A549 (cell line): ENCODE measurements at regions not wholly inside any gene's neighbourhood (a gene's known extent, or its start where the extent isn't known, plus 50 kb on each side); places are given as distances from the start of the nearest gene placed in this dataset.

Experiments
- ATAC-seq, 2 experiments: fragments of 200-7000 bp in 1 of 2; fragments of >200 bp in 1 of 2; cut with Nextera tagmentation in 1 of 2; cut with Tn5 transposase in 1 of 2; 3 replicates each; pipeline versions ENCODE4 v1.8.0 to v1.9.1; 2018 to 2020; ENCODE audit warnings: mild to moderate bottlenecking in 1 of 2, moderate library complexity in 1 of 2
- CTCF ChIA-PET: fragments of 300-600 bp; sonication (Branson Sonifier 250); formaldehyde crosslinking; extraction: SDS; loops from one replicate; lab custom pipeline; 2021; ENCODE audit warnings: antibody characterized with exemption, inconsistent platforms; lab: Yijun Ruan, JAX
- POLR2A ChIA-PET: fragments of 350-600 bp; formaldehyde crosslinking; extraction: SDS; loops from one replicate; lab custom pipeline; 2021; ENCODE audit warnings: antibody characterized with exemption, inconsistent platforms; lab: Yijun Ruan, JAX
- DNase-seq, 2 experiments: peaks; one replicate each; pipeline versions ENCODE4 v3.0.0 to v3.0.0-alpha.2; 2011 to 2016; ENCODE audit warnings: low read depth in 1 of 2, low spot score in 1 of 2
- FAIRE-seq: peaks from 2 replicates; lab custom pipeline; 2011; peaks lifted over from hg19 to GRCh38; lab: Jason Lieb, UNC
- H3K27ac ChIP-seq, 2 experiments: fragments of >200 bp; sonication (Bioruptor Twin); formaldehyde crosslinking; 3 replicates each; pipeline ENCODE4 v1.5.1; 2016 to 2017
- H3K4me1 ChIP-seq: fragments of >200 bp; sonication (Bioruptor Twin); formaldehyde crosslinking; 3 replicates; pipeline ENCODE4 v1.6.1; 2016
- H3K4me2 ChIP-seq: fragments of >200 bp; sonication (Bioruptor Twin); formaldehyde crosslinking; 3 replicates; pipeline ENCODE4 v1.6.1; 2016
- H3K4me3 ChIP-seq: fragments of >200 bp; sonication (Bioruptor Twin); formaldehyde crosslinking; 3 replicates; pipeline ENCODE4 v1.5.1; 2016
- H3K9me3 ChIP-seq: fragments of >200 bp; sonication (Bioruptor Twin); formaldehyde crosslinking; 3 replicates; pipeline ENCODE4 v1.6.1; 2016
- CEBPB ChIP-seq, 2 experiments: fragments of >200 bp in 1 of 2; sonication (Bioruptor Twin) in 1 of 2; formaldehyde crosslinking in 1 of 2; IDR thresholded peaks; 2 replicates each; pipeline ENCODE4 v1.6.1; 2012 to 2016
- CHD2 ChIP-seq: fragments of 150-350 bp; IDR thresholded peaks from 2 replicates; pipeline ENCODE4 v1.6.1; 2014; ENCODE audit warnings: low read length; ENCODE audit not compliant: partially characterized antibody
- CHD4 ChIP-seq: fragments of 200-600 bp; sonication (generic); IDR thresholded peaks from 2 replicates; pipeline ENCODE4 v1.6.1; 2016; ENCODE audit warnings: antibody characterized with exemption, mild to moderate bottlenecking, borderline replicate concordance
- ESRRA ChIP-seq: fragments of 150-350 bp; IDR thresholded peaks from 2 replicates; pipeline ENCODE4 v1.6.1; 2014; ENCODE audit warnings: mild to moderate bottlenecking, low read length, borderline replicate concordance
- FOSB ChIP-seq: fragments of 250-450 bp; sonication (Bioruptor Pico); IDR thresholded peaks from 2 replicates; pipeline ENCODE4 v1.5.0; 2020; ENCODE audit warnings: mild to moderate bottlenecking, moderate library complexity
- FOSL2 ChIP-seq, 2 experiments: fragments of 450-650 bp in 1 of 2; fragments of >200 bp in 1 of 2; sonication (Bioruptor Twin) in 1 of 2; formaldehyde crosslinking; IDR thresholded peaks; 2 replicates each; pipeline versions ENCODE4 v1.5.0 to v1.6.1; 2016 to 2020; ENCODE audit warnings: mild to moderate bottlenecking in 1 of 2, moderate library complexity in 1 of 2
- HDAC2 ChIP-seq: fragments of 200-600 bp; sonication (generic); IDR thresholded peaks from 2 replicates; pipeline ENCODE4 v1.6.1; 2016
- HEYL ChIP-seq: fragments of 250-450 bp; sonication (Bioruptor Pico); IDR thresholded peaks from 2 replicates; pipeline ENCODE4 v1.8.0; 2021; ENCODE audit warnings: mild to moderate bottlenecking, moderate library complexity
- HOXB13 ChIP-seq: fragments of 250-450 bp; sonication (Bioruptor Pico); IDR thresholded peaks from 2 replicates; pipeline ENCODE4 v1.5.0; 2020; ENCODE audit warnings: low read depth, mild to moderate bottlenecking, moderate library complexity
- KDM5A ChIP-seq: fragments of 200-600 bp; sonication (generic); IDR thresholded peaks from 2 replicates; pipeline ENCODE4 v1.6.1; 2016; ENCODE audit warnings: antibody characterized with exemption, mild to moderate bottlenecking
- MAZ ChIP-seq: fragments of 150-350 bp; IDR thresholded peaks from 2 replicates; pipeline ENCODE4 v1.6.1; 2014; ENCODE audit warnings: antibody characterized with exemption, low read depth, low read length, borderline replicate concordance
- NPAS2 ChIP-seq: fragments of 250-450 bp; sonication (Bioruptor Pico); IDR thresholded peaks from 2 replicates; pipeline ENCODE4 v1.8.0; 2022; ENCODE audit warnings: mild to moderate bottlenecking, moderate library complexity, borderline replicate concordance
- POLR2AphosphoS2 ChIP-seq: conservative IDR thresholded peaks from 2 replicates; pipeline ENCODE4 v1.6.1; 2012; ENCODE audit warnings: low read length, improper control_type of control experiment, inconsistent platforms
- RAD21 ChIP-seq, 2 experiments: fragments of >200 bp in 1 of 2; sonication (Bioruptor Twin) in 1 of 2; formaldehyde crosslinking in 1 of 2; IDR thresholded peaks in 1 of 2; conservative IDR thresholded peaks in 1 of 2; 2 replicates in 1 of 2; 3 replicates in 1 of 2; pipeline ENCODE4 v1.6.1; 2012 to 2018; ENCODE audit warnings: inconsistent platforms in 1 of 2
- RARB ChIP-seq: fragments of 250-450 bp; sonication (Bioruptor Pico); IDR thresholded peaks from 2 replicates; pipeline ENCODE4 v1.8.0; 2021; ENCODE audit warnings: mild to moderate bottlenecking, moderate library complexity
- RNF2 ChIP-seq: fragments of 200-600 bp; sonication (generic); IDR thresholded peaks from 2 replicates; pipeline ENCODE4 v1.6.1; 2016; ENCODE audit warnings: low read depth, mild to moderate bottlenecking, antibody characterized with exemption, moderate library complexity, borderline replicate concordance
- ZFP36 ChIP-seq: fragments of 450-650 bp; IDR thresholded peaks from 2 replicates; pipeline ENCODE4 v1.6.1; 2014; ENCODE audit warnings: borderline replicate concordance; ENCODE audit not compliant: partially characterized antibody
- WGBS: methylation state at CpG from one replicate; pipeline ENCODE4 v1.1.6; 2017; ENCODE audit errors: missing lambda C conversion rate; 5-methylcytosine and 5-hydroxymethylcytosine counted together
- TF ChIP-seq, protein P1 (sequence below): fragments of 450-650 bp; IDR thresholded peaks from 2 replicates; pipeline ENCODE4 v1.6.1; 2014; ENCODE audit warnings: antibody characterized with exemption

DNA sequence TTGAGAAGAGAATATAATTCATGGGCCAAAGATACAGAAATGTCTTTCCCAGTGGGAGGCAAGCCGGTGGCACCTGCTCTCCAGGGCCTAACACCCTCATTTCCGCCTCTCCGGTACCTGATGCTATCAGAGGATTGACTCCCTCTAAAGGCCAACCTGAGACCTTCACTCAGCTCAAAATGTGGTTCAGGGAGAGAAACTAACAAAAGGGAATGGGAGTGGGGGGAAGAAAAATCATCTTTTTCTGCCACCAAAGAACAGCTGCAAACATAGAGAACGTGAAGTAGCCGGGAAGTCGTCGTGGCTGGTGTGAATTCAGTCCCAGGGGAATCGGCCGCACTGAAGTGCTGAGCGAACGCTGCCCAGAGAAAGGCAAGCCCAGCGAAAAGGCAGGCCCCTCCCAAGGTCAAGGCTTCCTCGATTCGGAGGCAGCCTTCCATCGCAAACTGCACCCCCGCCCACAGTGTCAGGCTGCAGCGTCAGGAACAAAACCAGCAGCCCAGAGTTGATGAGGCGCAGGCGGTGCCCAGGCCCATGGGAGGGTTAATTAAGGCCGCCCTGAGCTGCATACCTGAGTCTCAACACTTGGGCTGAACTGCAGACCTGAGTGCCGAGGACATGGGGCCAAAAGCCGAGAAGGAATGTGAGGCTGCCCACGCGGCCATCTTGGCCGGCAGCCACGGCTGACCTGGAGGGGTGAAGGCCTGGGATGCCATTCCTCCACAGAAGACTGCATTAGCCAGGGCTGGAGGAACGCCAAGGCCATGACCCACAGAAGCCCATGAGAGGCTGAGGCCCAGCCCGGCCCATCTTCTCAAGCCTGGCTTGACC is 160.2 kb downstream of the PSMG1 start:
- 90% methylated on average over 12 of the region's 28 CpGs for WGBS
- H3K4me1 ChIP-seq = peaks cover 14% of the 10 kb centered on the region
- DNase-seq = no peak
- H3K9me3 ChIP-seq = no peaks in the 10 kb centered on the region
- ATAC-seq = peak in 1 of 2 experiments; percentile 33; a peak in 1 of 6 replicates
- H3K27ac ChIP-seq = peak overlapping the region in 1 of 2 experiments; percentile 26; a peak in 1 of 6 replicates
- no peak overlapping the region for H3K4me2 ChIP-seq
- no peak overlapping the region for H3K4me3 ChIP-seq
- TF ChIP-seq HEYL (CRISPR knock-in tag) (no peak), RAD21 (conservative IDR thresholded peaks at IDR 0.05 in 1 of 2, IDR thresholded peaks at IDR 0.05 in 1 of 2) (no peak), ESRRA (no peak), NPAS2 (CRISPR knock-in tag) (no peak)
- ChIA-PET POLR2A (no interaction called here), CTCF (interaction anchor here (1.1 kb wide), 1 partner anchor 13 kb away, joined by 3 read pairs; no protein-coding TSS in a partner anchor)
- no peak for FAIRE-seq

DNA sequence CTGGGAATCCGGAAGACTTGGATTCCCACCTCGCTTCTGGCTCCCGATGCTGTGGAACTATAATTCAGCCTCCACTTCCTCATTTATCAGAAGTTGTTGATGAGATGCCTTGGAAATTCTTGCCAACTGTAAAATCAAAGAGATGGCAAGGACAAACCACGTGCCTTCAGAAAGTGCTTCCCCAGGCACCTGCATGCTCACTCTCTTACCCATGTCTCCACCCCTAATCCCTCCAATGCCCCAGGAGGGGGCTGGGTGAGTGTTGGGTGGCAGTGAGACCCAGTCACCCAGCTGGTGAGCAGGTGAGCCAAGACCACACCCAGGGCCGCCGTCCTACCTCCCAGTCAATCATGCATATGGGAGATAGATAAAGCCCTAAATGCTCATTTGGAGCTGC is 160.8 kb downstream of the PSMG1 start:
- POLR2A ChIA-PET = no interaction called here
- ATAC-seq = no peak

DNA sequence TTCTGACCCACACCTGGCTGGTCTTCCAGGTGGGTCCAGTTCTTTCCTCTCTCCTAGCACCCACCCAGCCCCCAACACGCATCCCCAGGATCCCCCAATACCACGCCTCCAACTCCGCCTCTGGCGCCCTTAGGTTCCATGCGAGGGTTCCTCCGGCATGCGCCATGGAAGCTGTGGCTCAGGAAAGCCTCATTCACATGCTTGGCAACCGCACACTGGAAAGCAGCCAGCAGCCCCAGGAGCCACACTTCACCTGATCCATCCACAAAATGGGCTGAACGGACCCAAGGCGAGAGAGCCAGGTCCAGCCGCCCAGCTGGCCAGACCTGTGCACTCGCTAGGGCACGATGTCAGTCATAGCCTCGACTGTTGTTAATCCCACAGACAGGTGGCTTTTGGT is 161.2 kb downstream of the PSMG1 start:
- Histone ChIP-seq H3K9me3 (no peaks in the 10 kb centered on the region), H3K4me3 (no peak overlapping the region), H3K4me1 (peaks cover 14% of the 10 kb centered on the region), H3K27ac (peak overlapping the region; percentile 38 to 78; a peak in 4 of 6 replicates), H3K4me2 (no peak overlapping the region; the same call in 2 of the 3 replicates)
- no peak for DNase-seq
- ATAC-seq = no peak
- FAIRE-seq = no peak
- 89% methylated on average over 9 of the region's 14 CpGs for WGBS
- POLR2A ChIA-PET = no interaction called here
- CTCF ChIA-PET = no interaction called here
- no peak for TF ChIP-seq POLR2AphosphoS2
- no peak for TF ChIP-seq KDM5A
- no peak for TF ChIP-seq CHD4
- TF ChIP-seq ZFP36 = no peak
- no peak for TF ChIP-seq RNF2
- no peak for TF ChIP-seq MAZ
- no peak for TF ChIP-seq HDAC2
- no peak for TF ChIP-seq FOSL2 (IDR thresholded peaks at IDR 0.05)
- no peak for TF ChIP-seq FOSL2 (CRISPR knock-in tag; IDR thresholded peaks at IDR 0.05)
- no peak for TF ChIP-seq CHD2

More for the DNA sequence above, 160.8 kb downstream of the PSMG1 start:
- no peaks in the 10 kb centered on the region for H3K9me3 ChIP-seq
- no peak overlapping the region for H3K4me2 ChIP-seq
- CTCF ChIA-PET = interaction anchor here (1.1 kb wide), 1 partner anchor 12 kb away, joined by 3 read pairs; no protein-coding TSS in a partner anchor
- no peak for TF ChIP-seq CEBPB (IDR thresholded peaks at IDR 0.05)
- FAIRE-seq = no peak
- WGBS = 89% methylated on average over 6 of the region's 6 CpGs
- H3K4me1 ChIP-seq = peaks cover 14% of the 10 kb centered on the region
- no peak for DNase-seq
- H3K27ac ChIP-seq = peak overlapping the region in 1 of 2 experiments; percentile 26; a peak in 1 of 6 replicates
- H3K4me3 ChIP-seq = no peak overlapping the region

DNA sequence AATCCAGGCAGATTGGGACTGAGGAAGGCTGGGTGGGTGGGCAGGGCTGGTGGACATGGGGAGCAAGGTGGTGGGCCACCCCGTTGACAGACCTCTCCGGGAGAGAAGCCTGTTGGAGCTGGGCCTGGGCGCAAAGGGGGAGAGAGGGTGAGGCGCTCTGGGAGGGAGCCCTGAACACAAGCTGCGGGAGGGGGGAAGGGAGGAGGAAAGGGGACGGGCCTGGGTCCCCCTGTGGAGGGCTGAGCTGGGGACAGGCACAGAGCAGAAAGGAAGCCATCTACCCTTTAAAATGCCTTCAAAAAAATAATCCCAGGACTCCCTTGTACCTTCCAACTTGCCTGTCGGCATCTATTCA is 161.8 kb downstream of the PSMG1 start:
- ATAC-seq = peak; percentile 23 to 54; a peak in 2 of 6 replicates
- H3K4me3 ChIP-seq = no peak overlapping the region
- TF ChIP-seq, protein P1, sequence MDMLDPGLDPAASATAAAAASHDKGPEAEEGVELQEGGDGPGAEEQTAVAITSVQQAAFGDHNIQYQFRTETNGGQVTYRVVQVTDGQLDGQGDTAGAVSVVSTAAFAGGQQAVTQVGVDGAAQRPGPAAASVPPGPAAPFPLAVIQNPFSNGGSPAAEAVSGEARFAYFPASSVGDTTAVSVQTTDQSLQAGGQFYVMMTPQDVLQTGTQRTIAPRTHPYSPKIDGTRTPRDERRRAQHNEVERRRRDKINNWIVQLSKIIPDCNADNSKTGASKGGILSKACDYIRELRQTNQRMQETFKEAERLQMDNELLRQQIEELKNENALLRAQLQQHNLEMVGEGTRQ = no peak
- TF ChIP-seq KDM5A (no peak), RARB (no peak), CHD4 (no peak), FOSB (CRISPR knock-in tag) (no peak), NPAS2 (CRISPR knock-in tag) (no peak), RAD21 (conservative IDR thresholded peaks at IDR 0.05 in 1 of 2, IDR thresholded peaks at IDR 0.05 in 1 of 2) (no peak), HOXB13 (CRISPR knock-in tag) (no peak)
- no peaks in the 10 kb centered on the region for H3K9me3 ChIP-seq
- ChIA-PET POLR2A (no interaction called here), CTCF (no interaction called here)
- peak overlapping the region; percentile 57 for H3K4me2 ChIP-seq
- no peak for FAIRE-seq
- peak overlapping the region; percentile 38 to 78; a peak in 5 of 6 replicates for H3K27ac ChIP-seq
- H3K4me1 ChIP-seq = peaks cover 14% of the 10 kb centered on the region
- no peak for DNase-seq
- WGBS = 93% methylated on average over 1 of the region's 7 CpGs
